Mucosa of descending colon (tissue), 3 donors: ENCODE measurements at regions not wholly inside any gene's neighbourhood (a gene's known extent, or its start where the extent isn't known, plus 50 kb on each side); places are given as distances from the start of the nearest gene placed in this dataset.

Experiments used
- ATAC-seq: fragments of 200-7000 bp; cut with Tn5 transposase; one replicate; pipeline ENCODE4 v1.9.1; 2020; ENCODE audit warnings: mild to moderate bottlenecking, moderate library complexity
- DNase-seq, 3 donors: peaks; one replicate each; pipeline ENCODE4 v3.0.0-alpha.2; 2020
- H3K36me3 ChIP-seq: fragments of 200-600 bp; one replicate; pipeline ENCODE4 v1.8.0; 2021; ENCODE audit warnings: low read depth, mild to moderate bottlenecking
- H3K4me1 ChIP-seq: fragments of 200-600 bp; one replicate; pipeline ENCODE4 v1.8.0; 2021; ENCODE audit warnings: low read depth, mild to moderate bottlenecking
- H3K4me3 ChIP-seq: fragments of 200-600 bp; one replicate; pipeline ENCODE4 v1.8.0; 2021; ENCODE audit warnings: mild to moderate bottlenecking
- H3K9me3 ChIP-seq: fragments of 200-600 bp; one replicate; pipeline ENCODE4 v1.8.0; 2021; ENCODE audit warnings: mild to moderate bottlenecking
- CTCF ChIP-seq: fragments of 200-600 bp; IDR thresholded peaks from one replicate; pipeline ENCODE4 v1.8.0; 2022; ENCODE audit warnings: antibody characterized with exemption, mild to moderate bottlenecking
- intact Hi-C, 2 donors: fragments of 100-400 bp; cut with DNase I in 1 of 2; cut with micrococcal nuclease in 1 of 2; formaldehyde crosslinking; loops; one replicate each; pipeline versions ENCODE4 v1.11.0 to v1.11.1; 2022; cut with DNase I, micrococcal nuclease
- donor health status: DM: no; HTN: no; CAD: no; lungs with moderate emphysema.
- donor health status: DM: no; HTN: no; CAD: no.
- donor health status: DM: no; HTN: yes; CAD: no.

DNA sequence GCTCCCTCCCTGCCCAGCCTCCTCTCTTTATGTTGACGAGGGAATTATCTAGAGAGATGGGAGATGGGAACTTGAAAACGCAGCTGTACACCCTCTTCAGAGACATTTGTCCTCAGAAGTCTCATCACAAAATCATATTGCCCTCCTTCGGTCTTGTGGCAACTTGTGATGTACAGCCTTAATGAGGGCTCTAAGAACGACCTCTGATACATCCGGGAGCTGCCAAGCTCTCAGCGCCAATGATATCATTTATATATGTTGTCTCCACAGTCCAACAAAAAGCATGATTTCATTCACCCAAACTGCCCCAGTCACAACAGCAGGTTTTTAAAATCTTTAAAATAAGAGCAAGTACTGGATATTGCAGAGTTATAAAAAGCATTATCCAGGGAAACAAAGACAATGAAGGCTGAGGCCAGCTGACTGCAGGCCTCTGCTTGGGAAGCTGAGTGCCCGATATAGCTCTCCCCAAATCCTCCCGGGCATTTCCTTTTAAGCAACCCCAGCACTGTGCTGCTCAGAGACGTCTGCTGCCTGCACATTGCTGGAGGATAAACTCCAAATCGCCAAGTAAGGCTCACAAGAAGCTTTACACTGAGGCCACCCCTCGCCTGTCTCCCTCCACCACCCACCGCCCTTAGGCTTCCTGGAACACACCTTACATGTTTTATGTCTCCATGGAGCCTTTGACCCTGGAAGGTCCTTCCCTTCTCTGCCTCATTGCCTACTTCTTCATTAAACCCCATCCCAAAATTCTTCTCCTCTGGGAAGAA is 236.1 kb downstream of the C1orf94 start:
- DNase-seq (no peak), ATAC-seq (no peak)
- no peak for TF ChIP-seq CTCF
- intact Hi-C loops, result no loop called here
- Histone ChIP-seq H3K36me3 (no peaks in the 10 kb centered on the region), H3K9me3 (no peaks in the 10 kb centered on the region), H3K4me3 (no peak overlapping the region), H3K4me1 (no peaks in the 10 kb centered on the region)

DNA sequence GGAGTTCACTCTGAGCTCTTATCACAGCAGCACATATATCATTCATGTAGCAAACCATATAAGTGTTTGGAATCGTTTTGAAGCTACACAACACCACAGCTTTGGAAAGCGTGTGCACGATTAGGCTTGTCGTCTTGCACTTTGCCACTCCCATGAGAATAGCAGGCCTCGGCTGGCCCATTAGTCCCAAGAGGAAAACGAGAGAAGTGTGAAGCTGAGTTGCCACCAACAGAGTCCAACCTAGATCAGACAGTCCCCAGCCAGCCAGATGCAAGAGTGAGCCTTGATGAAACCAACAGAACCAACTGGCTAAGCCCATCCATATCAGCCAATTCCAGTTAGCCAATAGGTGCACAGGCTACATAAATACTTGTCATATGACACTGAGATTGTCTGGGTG is 238.4 kb downstream of the C1orf94 start:
- H3K4me1 ChIP-seq, result no peaks in the 10 kb centered on the region
- no peaks in the 10 kb centered on the region for H3K9me3 ChIP-seq
- no peaks in the 10 kb centered on the region for H3K36me3 ChIP-seq
- no peak for TF ChIP-seq CTCF
- ATAC-seq, result no peak
- no peak overlapping the region for H3K4me3 ChIP-seq
- no peak for DNase-seq
- intact Hi-C loops, result no loop called here

DNA sequence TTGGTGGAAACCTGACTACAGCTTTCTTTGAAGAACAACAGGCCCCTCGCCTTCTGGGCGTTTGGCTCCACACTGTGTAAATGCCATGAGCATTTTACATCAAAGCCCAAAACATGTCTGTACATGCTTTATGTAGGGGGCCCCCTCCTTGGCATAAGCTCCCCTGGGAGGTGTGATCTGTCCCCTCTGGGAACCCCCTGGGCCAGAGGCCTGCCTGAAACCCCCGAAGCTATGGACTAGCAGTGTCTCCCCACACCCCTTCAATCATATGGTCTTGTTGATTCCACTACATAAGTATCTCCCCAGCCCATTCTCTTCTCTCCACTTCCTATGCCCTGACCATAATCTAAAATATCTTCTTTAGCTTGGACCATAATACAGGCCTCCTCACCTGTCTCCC is 241.5 kb downstream of the C1orf94 start:
- no peak for DNase-seq
- intact Hi-C loops, result no loop called here
- no peak for ATAC-seq
- no peak for TF ChIP-seq CTCF
- H3K4me1 ChIP-seq, result no peaks in the 10 kb centered on the region
- H3K36me3 ChIP-seq, result no peaks in the 10 kb centered on the region
- H3K9me3 ChIP-seq, result no peaks in the 10 kb centered on the region
- H3K4me3 ChIP-seq, result no peak overlapping the region

DNA sequence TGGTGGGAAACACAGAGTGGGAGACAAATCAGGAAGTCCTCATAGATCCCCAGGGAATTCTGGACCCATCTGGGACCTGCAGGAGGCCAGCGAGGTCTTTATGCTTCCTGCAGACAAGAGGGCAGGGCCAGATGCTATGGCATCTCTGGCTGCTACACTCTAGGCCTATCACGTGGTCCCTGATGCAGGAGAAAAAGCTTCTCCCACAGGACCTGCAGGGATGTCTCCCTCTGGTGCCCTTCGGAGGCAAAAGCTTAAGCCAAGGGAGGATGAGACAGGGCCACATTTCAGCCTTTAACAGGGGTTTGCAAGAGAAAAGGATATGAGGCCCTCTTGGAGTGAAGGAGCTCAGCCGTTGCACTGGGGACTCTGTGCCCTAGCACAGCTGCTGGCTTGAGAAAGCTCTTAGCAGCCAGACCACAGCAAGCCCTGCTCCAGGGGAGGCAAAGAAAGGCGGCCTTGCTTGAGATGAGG is 243.0 kb downstream of the C1orf94 start:
- intact Hi-C loops, result no loop called here
- no peak for TF ChIP-seq CTCF
- Histone ChIP-seq H3K9me3 (no peaks in the 10 kb centered on the region), H3K4me3 (no peak overlapping the region), H3K4me1 (no peaks in the 10 kb centered on the region), H3K36me3 (no peaks in the 10 kb centered on the region)
- DNase-seq (no peak), ATAC-seq (peak; percentile 22)

- Histone ChIP-seq H3K4me3 (no peak overlapping the region), H3K9me3 (no peaks in the 10 kb centered on the region), H3K36me3 (no peaks in the 10 kb centered on the region), H3K4me1 (no peaks in the 10 kb centered on the region)
- intact Hi-C loops, result no loop called here
- TF ChIP-seq CTCF, result no peak
- ATAC-seq (no peak), DNase-seq (no peak)
These were observed 248.3 kb downstream of the C1orf94 start for GRCh38 chr1:34425046-34425445.
